ENCODE measurements at regions not wholly inside any gene's neighbourhood (a gene's known extent, or its start where the extent isn't known, plus 50 kb on each side); places are given as distances from the start of the nearest gene placed in this dataset.

- H3K27me3 ChIP-seq (replicated peaks; ENCODE audit: insufficient read depth), result no peaks in the 10 kb centered on the region
- DNase-seq (ENCODE audit: low spot score), result no peak
- no peak for ATAC-seq (ENCODE audit: insufficient number of reproducible peaks, low FRiP score, low read depth)
Measured at GRCh38 chr1:200319148-200319547, 90.7 kb downstream of the ZNF281 start.

GRCh38 chr1:200317236-200317635 is 92.6 kb downstream of the ZNF281 start:
- H3K36me3 ChIP-seq, result no peaks in the 10 kb centered on the region
- H3K27me3 ChIP-seq (replicated peaks; ENCODE audit: insufficient read depth), result no peaks in the 10 kb centered on the region
- ATAC-seq (ENCODE audit: insufficient number of reproducible peaks, low FRiP score, low read depth) (no peak), DNase-seq (ENCODE audit: low spot score) (no peak)
- H3K9me3 ChIP-seq, result no peaks in the 10 kb centered on the region
- no peak for TF ChIP-seq CTCF (IDR thresholded peaks at IDR 0.05)
- no peaks in the 10 kb centered on the region for H3K4me1 ChIP-seq (ENCODE audit: control insufficient read depth in 1 of 2, low read depth in 2 of 2)
- H3K27ac ChIP-seq, result no peak overlapping the region
- no peak overlapping the region for H3K4me3 ChIP-seq

More at GRCh38 chr1:200319148-200319547, 90.7 kb downstream of the ZNF281 start:
- no peak overlapping the region for H3K4me3 ChIP-seq
- no peak overlapping the region for H3K27ac ChIP-seq
- no peaks in the 10 kb centered on the region for H3K36me3 ChIP-seq
- no peaks in the 10 kb centered on the region for H3K4me1 ChIP-seq (ENCODE audit: control insufficient read depth in 1 of 2, low read depth in 2 of 2)
- TF ChIP-seq CTCF (IDR thresholded peaks at IDR 0.05), result no peak
- no peaks in the 10 kb centered on the region for H3K9me3 ChIP-seq

GRCh38 chr1:200316148-200316803 is 93.6 kb downstream of the ZNF281 start:
- Histone ChIP-seq H3K36me3 (no peaks in the 10 kb centered on the region), H3K27me3 (replicated peaks; ENCODE audit: insufficient read depth) (no peaks in the 10 kb centered on the region)
- ATAC-seq (ENCODE audit: insufficient number of reproducible peaks, low FRiP score, low read depth), result no peak

GRCh38 chr1:200314085-200314750 is 95.6 kb downstream of the ZNF281 start:
- TF ChIP-seq CTCF (IDR thresholded peaks at IDR 0.05), result no peak
- no peak for DNase-seq (ENCODE audit: low spot score)
- no peak for ATAC-seq (ENCODE audit: insufficient number of reproducible peaks, low FRiP score, low read depth)
- no peaks in the 10 kb centered on the region for H3K27me3 ChIP-seq (replicated peaks; ENCODE audit: insufficient read depth)
- no peaks in the 10 kb centered on the region for H3K9me3 ChIP-seq
- H3K36me3 ChIP-seq, result no peaks in the 10 kb centered on the region
- no peak overlapping the region for H3K4me3 ChIP-seq
- no peaks in the 10 kb centered on the region for H3K4me1 ChIP-seq (ENCODE audit: control insufficient read depth in 1 of 2, low read depth in 2 of 2)
- H3K27ac ChIP-seq, result no peak overlapping the region

More at GRCh38 chr1:200316148-200316803, 93.6 kb downstream of the ZNF281 start:
- H3K4me1 ChIP-seq (ENCODE audit: control insufficient read depth in 1 of 2, low read depth in 2 of 2), result no peaks in the 10 kb centered on the region
- H3K9me3 ChIP-seq, result no peaks in the 10 kb centered on the region
- no peak for TF ChIP-seq CTCF (IDR thresholded peaks at IDR 0.05)
- no peak overlapping the region for H3K4me3 ChIP-seq
- no peak overlapping the region for H3K27ac ChIP-seq
- DNase-seq (ENCODE audit: low spot score), result no peak

- no peaks in the 10 kb centered on the region for H3K36me3 ChIP-seq
- TF ChIP-seq CTCF (IDR thresholded peaks at IDR 0.05), result no peak
- no peaks in the 10 kb centered on the region for H3K4me1 ChIP-seq (ENCODE audit: control insufficient read depth in 1 of 2, low read depth in 2 of 2)
- no peaks in the 10 kb centered on the region for H3K27me3 ChIP-seq (replicated peaks; ENCODE audit: insufficient read depth)
- DNase-seq (ENCODE audit: low spot score), result no peak
- H3K27ac ChIP-seq, result no peak overlapping the region
- no peak overlapping the region for H3K4me3 ChIP-seq
- no peak for ATAC-seq (ENCODE audit: insufficient number of reproducible peaks, low FRiP score, low read depth)
- H3K9me3 ChIP-seq, result no peaks in the 10 kb centered on the region
Measured at GRCh38 chr1:200311256-200311655, 98.6 kb downstream of the ZNF281 start.
